MM.1S (cell line): ENCODE measurements at regions not wholly inside any gene's neighbourhood (a gene's known extent, or its start where the extent isn't known, plus 50 kb on each side); places are given as distances from the start of the nearest gene placed in this dataset.

Experiments used
- DNase-seq: peaks from one replicate; pipeline ENCODE4 v3.0.0-alpha.2; 2015
- H2AFZ ChIP-seq: fragments of 300-600 bp; sonication (generic); 2 replicates; pipeline ENCODE4 v1.6.0; 2016; ENCODE audit warnings: antibody characterized with exemption, low read length
- H3F3A ChIP-seq: fragments of 300-600 bp; sonication (generic); 2 replicates; pipeline ENCODE4 v1.6.1; 2016; ENCODE audit warnings: mild to moderate bottlenecking, antibody characterized with exemption, low read length, moderate library complexity, mixed read lengths; ENCODE audit not compliant: insufficient read depth
- H3K27ac ChIP-seq: fragments of 300-600 bp; sonication (generic); 2 replicates; pipeline ENCODE4 v1.5.1; 2016; ENCODE audit warnings: mild to moderate bottlenecking, low read length
- H3K27me3 ChIP-seq: fragments of 300-600 bp; sonication (generic); replicated peaks from 2 replicates; pipeline ENCODE4 v1.6.0; 2016; ENCODE audit warnings: low read length; ENCODE audit not compliant: insufficient read depth
- H3K36me3 ChIP-seq: fragments of 300-600 bp; sonication (generic); replicated peaks from 2 replicates; pipeline ENCODE4 v1.6.1; 2016; ENCODE audit warnings: mild to moderate bottlenecking, low read length, mixed read lengths; ENCODE audit not compliant: insufficient read depth
- H3K4me1 ChIP-seq: fragments of 300-600 bp; sonication (generic); 2 replicates; pipeline ENCODE4 v1.6.1; 2016; ENCODE audit warnings: low read length, mixed read lengths
- H3K4me2 ChIP-seq: fragments of 300-600 bp; sonication (generic); 2 replicates; pipeline ENCODE4 v1.6.0; 2016; ENCODE audit warnings: low read depth, low read length
- H3K4me3 ChIP-seq: fragments of 300-600 bp; sonication (generic); 2 replicates; pipeline ENCODE4 v1.5.1; 2016; ENCODE audit warnings: low read length, mixed read lengths
- H3K79me2 ChIP-seq: fragments of 300-600 bp; sonication (generic); 2 replicates; pipeline ENCODE4 v1.6.1; 2016; ENCODE audit warnings: mixed run types, low read length, mixed read lengths
- H3K9ac ChIP-seq: fragments of 300-600 bp; sonication (generic); 2 replicates; pipeline ENCODE4 v1.6.1; 2016; ENCODE audit warnings: low read length, mixed read lengths
- H3K9me2 ChIP-seq: fragments of 300-600 bp; sonication (generic); replicated peaks from 2 replicates; pipeline ENCODE4 v1.6.1; 2016; ENCODE audit warnings: mild to moderate bottlenecking, low read length, mixed read lengths; ENCODE audit not compliant: insufficient read depth
- H3K9me3 ChIP-seq: fragments of 300-600 bp; sonication (generic); replicated peaks from 2 replicates; pipeline ENCODE4 v1.6.1; 2016; ENCODE audit warnings: mild to moderate bottlenecking, low read length, mixed read lengths; ENCODE audit not compliant: insufficient read depth
- H4K20me1 ChIP-seq: fragments of 300-600 bp; sonication (generic); 2 replicates; pipeline ENCODE4 v1.6.1; 2016; ENCODE audit warnings: mild to moderate bottlenecking, low read length, moderate library complexity, mixed read lengths; ENCODE audit not compliant: insufficient read depth
- EZH2 ChIP-seq: fragments of 300-600 bp; sonication (generic); optimal IDR thresholded peaks from 2 replicates; pipeline ENCODE3; 2017; ENCODE audit warnings: low read depth, mild to moderate bottlenecking, antibody characterized with exemption, low read length, mixed read lengths
- EZH2phosphoT487 ChIP-seq: fragments of 300-600 bp; sonication (generic); IDR thresholded peaks from 2 replicates; pipeline ENCODE4 v1.6.1; 2018; ENCODE audit warnings: antibody characterized with exemption, low read length
- TF ChIP-seq, protein P1 (sequence below): fragments of 300-600 bp; sonication (generic); IDR thresholded peaks from 2 replicates; pipeline ENCODE4 v1.5.1; 2016; ENCODE audit warnings: antibody characterized with exemption, low read length, mixed read lengths

- Histone ChIP-seq H3K4me2 (no peak overlapping the region), H3K4me1 (no peaks in the 10 kb centered on the region), H3K9me2 (no peaks in the 10 kb centered on the region), H3F3A (no peaks in the 10 kb centered on the region), H3K4me3 (no peak overlapping the region), H2AFZ (no peak overlapping the region), H3K27me3 (no peaks in the 10 kb centered on the region), H3K9ac (no peak overlapping the region), H3K27ac (no peak overlapping the region), H3K9me3 (no peaks in the 10 kb centered on the region), H4K20me1 (no peaks in the 10 kb centered on the region), H3K36me3 (no peaks in the 10 kb centered on the region), H3K79me2 (no peaks in the 10 kb centered on the region)
- peak; percentile 34 for DNase-seq
- no peak for TF ChIP-seq EZH2phosphoT487
- no peak for TF ChIP-seq EZH2
- TF ChIP-seq, protein P1, sequence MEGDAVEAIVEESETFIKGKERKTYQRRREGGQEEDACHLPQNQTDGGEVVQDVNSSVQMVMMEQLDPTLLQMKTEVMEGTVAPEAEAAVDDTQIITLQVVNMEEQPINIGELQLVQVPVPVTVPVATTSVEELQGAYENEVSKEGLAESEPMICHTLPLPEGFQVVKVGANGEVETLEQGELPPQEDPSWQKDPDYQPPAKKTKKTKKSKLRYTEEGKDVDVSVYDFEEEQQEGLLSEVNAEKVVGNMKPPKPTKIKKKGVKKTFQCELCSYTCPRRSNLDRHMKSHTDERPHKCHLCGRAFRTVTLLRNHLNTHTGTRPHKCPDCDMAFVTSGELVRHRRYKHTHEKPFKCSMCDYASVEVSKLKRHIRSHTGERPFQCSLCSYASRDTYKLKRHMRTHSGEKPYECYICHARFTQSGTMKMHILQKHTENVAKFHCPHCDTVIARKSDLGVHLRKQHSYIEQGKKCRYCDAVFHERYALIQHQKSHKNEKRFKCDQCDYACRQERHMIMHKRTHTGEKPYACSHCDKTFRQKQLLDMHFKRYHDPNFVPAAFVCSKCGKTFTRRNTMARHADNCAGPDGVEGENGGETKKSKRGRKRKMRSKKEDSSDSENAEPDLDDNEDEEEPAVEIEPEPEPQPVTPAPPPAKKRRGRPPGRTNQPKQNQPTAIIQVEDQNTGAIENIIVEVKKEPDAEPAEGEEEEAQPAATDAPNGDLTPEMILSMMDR, result no peak
Measured at GRCh38 chr4:31089815-31090214, 369.6 kb downstream of the PCDH7 start.

- H3K9ac ChIP-seq, result no peak overlapping the region
- H3K79me2 ChIP-seq, result no peaks in the 10 kb centered on the region
- no peaks in the 10 kb centered on the region for H3K9me3 ChIP-seq
- H3K4me3 ChIP-seq, result no peak overlapping the region
- no peaks in the 10 kb centered on the region for H3K4me1 ChIP-seq
- H4K20me1 ChIP-seq, result no peaks in the 10 kb centered on the region
- H3K9me2 ChIP-seq, result no peaks in the 10 kb centered on the region
- TF ChIP-seq EZH2 (no peak), EZH2phosphoT487 (no peak)
- TF ChIP-seq, protein P1, result no peak
- H3F3A ChIP-seq, result no peaks in the 10 kb centered on the region
- no peak for DNase-seq
- no peak overlapping the region for H2AFZ ChIP-seq
- no peaks in the 10 kb centered on the region for H3K36me3 ChIP-seq
- H3K4me2 ChIP-seq, result no peak overlapping the region
- no peak overlapping the region for H3K27ac ChIP-seq
- H3K27me3 ChIP-seq, result no peaks in the 10 kb centered on the region
Measured at GRCh38 chr4:31094474-31094873, 374.3 kb downstream of the PCDH7 start.

GRCh38 chr4:31097999-31098398, 377.8 kb downstream of the PCDH7 start:
- no peak for TF ChIP-seq EZH2
- TF ChIP-seq EZH2phosphoT487, result no peak
- TF ChIP-seq, protein P1, result no peak
- Histone ChIP-seq H3K9me3 (no peaks in the 10 kb centered on the region), H3K9me2 (no peaks in the 10 kb centered on the region), H3K9ac (no peak overlapping the region), H3K4me3 (no peak overlapping the region), H3K36me3 (no peaks in the 10 kb centered on the region), H3K4me1 (no peaks in the 10 kb centered on the region), H2AFZ (no peak overlapping the region), H3K4me2 (no peak overlapping the region), H3K27me3 (no peaks in the 10 kb centered on the region), H3K79me2 (no peaks in the 10 kb centered on the region), H3F3A (no peaks in the 10 kb centered on the region), H4K20me1 (no peaks in the 10 kb centered on the region), H3K27ac (no peak overlapping the region)
- no peak for DNase-seq
